MM.1S (cell line): ENCODE measurements at regions not wholly inside any gene's neighbourhood (a gene's known extent, or its start where the extent isn't known, plus 50 kb on each side); places are given as distances from the start of the nearest gene placed in this dataset.

ENCODE experiments used
- DNase-seq: peaks from one replicate; pipeline ENCODE4 v3.0.0-alpha.2; 2015
- H2AFZ ChIP-seq: fragments of 300-600 bp; sonication (generic); 2 replicates; pipeline ENCODE4 v1.6.0; 2016; ENCODE audit warnings: antibody characterized with exemption, low read length
- H3F3A ChIP-seq: fragments of 300-600 bp; sonication (generic); 2 replicates; pipeline ENCODE4 v1.6.1; 2016; ENCODE audit warnings: mild to moderate bottlenecking, antibody characterized with exemption, low read length, moderate library complexity, mixed read lengths; ENCODE audit not compliant: insufficient read depth
- H3K27ac ChIP-seq: fragments of 300-600 bp; sonication (generic); 2 replicates; pipeline ENCODE4 v1.5.1; 2016; ENCODE audit warnings: mild to moderate bottlenecking, low read length
- H3K27me3 ChIP-seq: fragments of 300-600 bp; sonication (generic); replicated peaks from 2 replicates; pipeline ENCODE4 v1.6.0; 2016; ENCODE audit warnings: low read length; ENCODE audit not compliant: insufficient read depth
- H3K36me3 ChIP-seq: fragments of 300-600 bp; sonication (generic); replicated peaks from 2 replicates; pipeline ENCODE4 v1.6.1; 2016; ENCODE audit warnings: mild to moderate bottlenecking, low read length, mixed read lengths; ENCODE audit not compliant: insufficient read depth
- H3K4me1 ChIP-seq: fragments of 300-600 bp; sonication (generic); 2 replicates; pipeline ENCODE4 v1.6.1; 2016; ENCODE audit warnings: low read length, mixed read lengths
- H3K4me2 ChIP-seq: fragments of 300-600 bp; sonication (generic); 2 replicates; pipeline ENCODE4 v1.6.0; 2016; ENCODE audit warnings: low read depth, low read length
- H3K4me3 ChIP-seq: fragments of 300-600 bp; sonication (generic); 2 replicates; pipeline ENCODE4 v1.5.1; 2016; ENCODE audit warnings: low read length, mixed read lengths
- H3K79me2 ChIP-seq: fragments of 300-600 bp; sonication (generic); 2 replicates; pipeline ENCODE4 v1.6.1; 2016; ENCODE audit warnings: mixed run types, low read length, mixed read lengths
- H3K9ac ChIP-seq: fragments of 300-600 bp; sonication (generic); 2 replicates; pipeline ENCODE4 v1.6.1; 2016; ENCODE audit warnings: low read length, mixed read lengths
- H3K9me2 ChIP-seq: fragments of 300-600 bp; sonication (generic); replicated peaks from 2 replicates; pipeline ENCODE4 v1.6.1; 2016; ENCODE audit warnings: mild to moderate bottlenecking, low read length, mixed read lengths; ENCODE audit not compliant: insufficient read depth
- H3K9me3 ChIP-seq: fragments of 300-600 bp; sonication (generic); replicated peaks from 2 replicates; pipeline ENCODE4 v1.6.1; 2016; ENCODE audit warnings: mild to moderate bottlenecking, low read length, mixed read lengths; ENCODE audit not compliant: insufficient read depth
- H4K20me1 ChIP-seq: fragments of 300-600 bp; sonication (generic); 2 replicates; pipeline ENCODE4 v1.6.1; 2016; ENCODE audit warnings: mild to moderate bottlenecking, low read length, moderate library complexity, mixed read lengths; ENCODE audit not compliant: insufficient read depth
- EZH2 ChIP-seq: fragments of 300-600 bp; sonication (generic); optimal IDR thresholded peaks from 2 replicates; pipeline ENCODE3; 2017; ENCODE audit warnings: low read depth, mild to moderate bottlenecking, antibody characterized with exemption, low read length, mixed read lengths
- EZH2phosphoT487 ChIP-seq: fragments of 300-600 bp; sonication (generic); IDR thresholded peaks from 2 replicates; pipeline ENCODE4 v1.6.1; 2018; ENCODE audit warnings: antibody characterized with exemption, low read length
- TF ChIP-seq, protein P1 (sequence below): fragments of 300-600 bp; sonication (generic); IDR thresholded peaks from 2 replicates; pipeline ENCODE4 v1.5.1; 2016; ENCODE audit warnings: antibody characterized with exemption, low read length, mixed read lengths

DNA sequence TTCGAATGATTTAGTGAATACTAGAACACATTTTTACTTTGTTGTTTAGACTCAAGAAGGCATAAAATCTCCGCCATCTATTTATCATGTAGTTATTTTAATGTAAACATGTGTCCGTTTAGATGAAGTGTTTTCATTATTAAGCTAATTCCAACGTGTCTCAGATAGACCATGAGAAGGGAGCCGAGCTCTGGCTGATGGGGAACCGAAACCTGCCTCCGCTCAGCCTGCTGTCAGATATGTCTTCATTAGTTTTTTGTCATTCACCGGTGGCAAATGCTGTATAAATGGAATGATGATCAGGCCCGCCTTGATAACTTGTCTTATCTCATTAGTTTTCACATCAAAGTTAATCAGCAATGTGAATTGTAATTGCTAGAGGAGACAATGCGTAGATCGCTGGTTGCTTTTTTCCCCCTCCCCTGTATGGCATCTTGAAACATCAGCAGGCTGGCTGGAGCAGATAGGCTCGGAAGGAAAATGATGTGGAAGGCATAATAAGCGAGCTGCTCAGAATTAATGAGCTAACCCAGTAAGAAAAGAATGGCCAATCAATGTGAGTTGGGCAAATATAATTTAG is 136.4 kb downstream of the LINC00237 start:
- Histone ChIP-seq H3K4me3 (no peak overlapping the region), H3K4me2 (no peak overlapping the region), H2AFZ (no peak overlapping the region), H3K9me2 (no peaks in the 10 kb centered on the region), H3K9me3 (no peaks in the 10 kb centered on the region), H3K36me3 (no peaks in the 10 kb centered on the region), H3K9ac (no peak overlapping the region), H4K20me1 (no peaks in the 10 kb centered on the region), H3K27me3 (no peaks in the 10 kb centered on the region), H3K4me1 (no peaks in the 10 kb centered on the region), H3F3A (no peaks in the 10 kb centered on the region), H3K79me2 (no peaks in the 10 kb centered on the region), H3K27ac (no peak overlapping the region)
- DNase-seq: no peak
- TF ChIP-seq, protein P1, sequence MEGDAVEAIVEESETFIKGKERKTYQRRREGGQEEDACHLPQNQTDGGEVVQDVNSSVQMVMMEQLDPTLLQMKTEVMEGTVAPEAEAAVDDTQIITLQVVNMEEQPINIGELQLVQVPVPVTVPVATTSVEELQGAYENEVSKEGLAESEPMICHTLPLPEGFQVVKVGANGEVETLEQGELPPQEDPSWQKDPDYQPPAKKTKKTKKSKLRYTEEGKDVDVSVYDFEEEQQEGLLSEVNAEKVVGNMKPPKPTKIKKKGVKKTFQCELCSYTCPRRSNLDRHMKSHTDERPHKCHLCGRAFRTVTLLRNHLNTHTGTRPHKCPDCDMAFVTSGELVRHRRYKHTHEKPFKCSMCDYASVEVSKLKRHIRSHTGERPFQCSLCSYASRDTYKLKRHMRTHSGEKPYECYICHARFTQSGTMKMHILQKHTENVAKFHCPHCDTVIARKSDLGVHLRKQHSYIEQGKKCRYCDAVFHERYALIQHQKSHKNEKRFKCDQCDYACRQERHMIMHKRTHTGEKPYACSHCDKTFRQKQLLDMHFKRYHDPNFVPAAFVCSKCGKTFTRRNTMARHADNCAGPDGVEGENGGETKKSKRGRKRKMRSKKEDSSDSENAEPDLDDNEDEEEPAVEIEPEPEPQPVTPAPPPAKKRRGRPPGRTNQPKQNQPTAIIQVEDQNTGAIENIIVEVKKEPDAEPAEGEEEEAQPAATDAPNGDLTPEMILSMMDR: no peak
- TF ChIP-seq EZH2 (no peak), EZH2phosphoT487 (no peak)

DNA sequence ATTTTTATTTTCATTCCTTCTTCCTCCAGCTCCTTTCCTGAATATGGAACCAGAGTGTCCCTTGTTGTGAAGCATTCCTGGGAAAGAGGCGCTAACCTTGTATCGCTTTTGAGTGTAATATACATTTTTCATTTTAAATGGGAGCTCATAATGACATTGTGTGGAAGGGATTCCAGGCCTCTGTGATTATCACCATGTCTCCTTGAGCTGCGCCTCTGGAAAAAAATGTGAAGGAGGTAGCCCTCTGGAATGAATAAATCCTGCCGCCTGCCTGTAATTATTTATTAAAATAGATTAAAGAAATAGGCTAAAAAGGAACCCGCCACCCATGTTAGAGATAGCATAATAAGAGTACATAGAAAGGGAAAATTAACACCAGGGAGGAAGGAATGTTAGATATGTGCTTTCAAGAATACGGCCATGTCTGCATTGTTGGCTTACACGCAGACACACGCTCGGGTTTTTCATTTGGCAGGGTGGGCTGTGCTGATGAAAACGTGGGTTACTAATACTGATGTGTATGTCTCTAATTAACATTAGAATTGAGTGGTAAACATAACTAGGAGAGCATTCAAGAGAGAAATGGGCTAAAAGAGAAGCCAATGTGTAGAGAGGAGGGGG is 138.5 kb downstream of the LINC00237 start:
- Histone ChIP-seq H4K20me1 (no peaks in the 10 kb centered on the region), H3K27me3 (no peaks in the 10 kb centered on the region), H3K4me1 (no peaks in the 10 kb centered on the region), H3K79me2 (no peaks in the 10 kb centered on the region), H3K9me2 (no peaks in the 10 kb centered on the region), H3K27ac (no peak overlapping the region), H3K36me3 (no peaks in the 10 kb centered on the region), H3K9ac (no peak overlapping the region), H3K4me2 (no peak overlapping the region), H3F3A (no peaks in the 10 kb centered on the region), H2AFZ (no peak overlapping the region), H3K9me3 (no peaks in the 10 kb centered on the region), H3K4me3 (no peak overlapping the region)
- TF ChIP-seq, protein P1: no peak
- TF ChIP-seq EZH2 (no peak), EZH2phosphoT487 (no peak)
- DNase-seq: no peak

DNA sequence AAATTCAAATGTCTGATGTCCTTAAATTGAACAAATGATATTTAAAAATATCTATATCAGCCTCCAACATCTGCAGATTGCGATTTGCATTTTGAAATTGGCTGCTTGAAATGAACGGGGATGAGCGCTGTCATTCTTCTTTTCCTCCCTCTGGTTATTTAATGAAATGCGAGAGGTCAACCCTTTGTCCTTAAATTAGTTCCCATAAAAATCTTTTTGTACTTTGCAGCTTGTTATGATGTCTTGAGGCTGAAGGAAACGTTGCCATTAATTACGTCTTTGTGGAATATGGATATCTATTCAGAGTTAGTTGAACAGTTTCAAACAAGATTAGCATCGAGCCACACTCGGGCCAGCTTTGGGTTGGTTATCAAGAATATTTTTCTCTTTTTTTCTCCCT is 140.0 kb downstream of the LINC00237 start:
- TF ChIP-seq EZH2 (no peak), EZH2phosphoT487 (no peak)
- TF ChIP-seq, protein P1: no peak
- no peaks in the 10 kb centered on the region for H3K9me3 ChIP-seq
- H4K20me1 ChIP-seq: no peaks in the 10 kb centered on the region
- H3K4me1 ChIP-seq: no peaks in the 10 kb centered on the region
- H3K27me3 ChIP-seq: no peaks in the 10 kb centered on the region
- DNase-seq: no peak
- no peak overlapping the region for H3K9ac ChIP-seq
- no peak overlapping the region for H3K27ac ChIP-seq
- H3K9me2 ChIP-seq: no peaks in the 10 kb centered on the region
- H3K36me3 ChIP-seq: no peaks in the 10 kb centered on the region
- no peak overlapping the region for H3K4me3 ChIP-seq
- no peaks in the 10 kb centered on the region for H3F3A ChIP-seq
- H2AFZ ChIP-seq: no peak overlapping the region
- H3K4me2 ChIP-seq: no peak overlapping the region
- no peaks in the 10 kb centered on the region for H3K79me2 ChIP-seq
